Fibroblast of gingiva (primary cell): ENCODE measurements at regions not wholly inside any gene's neighbourhood (a gene's known extent, or its start where the extent isn't known, plus 50 kb on each side); places are given as distances from the start of the nearest gene placed in this dataset.
"Not testable (repeated sequence)": the region's sequence is repeated elsewhere in the genome, so short reads cannot be mapped to it uniquely, and the experiment has no call there.

Experiments used
- DNase-seq: peaks from one replicate; pipeline ENCODE4 v3.0.0-alpha.2; 2011; ENCODE audit warnings: low read depth

GRCh38 chr12:31820832-31821231 lies 92.0 kb upstream of the AMN1 start:
- DNase-seq: no peak

- no peak for DNase-seq
These were observed 90.6 kb upstream of the AMN1 start for GRCh38 chr12:31819427-31819826.

- DNase-seq: no peak
These were observed 89.9 kb upstream of the AMN1 start for GRCh38 chr12:31818623-31819268.

- DNase-seq: no peak
These were observed 88.3 kb upstream of the AMN1 start for GRCh38 chr12:31817120-31817519.

GRCh38 chr12:31815096-31815495 lies 86.3 kb upstream of the AMN1 start:
- DNase-seq: no peak

GRCh38 chr12:31813305-31813704 lies 84.5 kb upstream of the AMN1 start:
- no peak for DNase-seq

- DNase-seq: no peak
These were observed 78.9 kb upstream of the AMN1 start for GRCh38 chr12:31807773-31808097.

GRCh38 chr12:31807081-31807772 lies 78.4 kb upstream of the AMN1 start:
- not testable (repeated sequence) for DNase-seq

- not testable (repeated sequence) for DNase-seq
These were observed 76.9 kb upstream of the AMN1 start for GRCh38 chr12:31805681-31806080.

- DNase-seq: not testable (repeated sequence)
These were observed 75.9 kb upstream of the AMN1 start for GRCh38 chr12:31804707-31805106.

GRCh38 chr12:31804185-31804504 lies 75.3 kb upstream of the AMN1 start:
- DNase-seq: no peak

- DNase-seq: no peak
These were observed 74.7 kb upstream of the AMN1 start for GRCh38 chr12:31803306-31804184.

- no peak for DNase-seq
These were observed 73.1 kb upstream of the AMN1 start for GRCh38 chr12:31801872-31802271.

- DNase-seq: no peak
These were observed 68.5 kb upstream of the AMN1 start for GRCh38 chr12:31797230-31797872.

GRCh38 chr12:31796270-31796951 lies 67.6 kb upstream of the AMN1 start:
- no peak for DNase-seq

GRCh38 chr12:31794745-31795144 lies 65.9 kb upstream of the AMN1 start:
- DNase-seq: no peak

- DNase-seq: not testable (repeated sequence)
These were observed 62.4 kb upstream of the AMN1 start for GRCh38 chr12:31791265-31791664.

GRCh38 chr12:31790759-31791158 lies 61.9 kb upstream of the AMN1 start:
- no peak for DNase-seq

GRCh38 chr12:31785318-31785717 lies 56.5 kb upstream of the AMN1 start:
- no peak for DNase-seq

GRCh38 chr12:31783996-31784645 lies 55.3 kb upstream of the AMN1 start:
- DNase-seq: no peak

GRCh38 chr12:31783556-31783955 lies 54.7 kb upstream of the AMN1 start:
- DNase-seq: no peak
